A549 (cell line): ENCODE measurements at regions not wholly inside any gene's neighbourhood (a gene's known extent, or its start where the extent isn't known, plus 50 kb on each side); places are given as distances from the start of the nearest gene placed in this dataset.

ENCODE experiments used
- ATAC-seq, 2 experiments: fragments of 200-7000 bp in 1 of 2; fragments of >200 bp in 1 of 2; cut with Nextera tagmentation in 1 of 2; cut with Tn5 transposase in 1 of 2; 3 replicates each; pipeline versions ENCODE4 v1.8.0 to v1.9.1; 2018 to 2020; ENCODE audit warnings: mild to moderate bottlenecking in 1 of 2, moderate library complexity in 1 of 2
- CTCF ChIA-PET: fragments of 300-600 bp; sonication (Branson Sonifier 250); formaldehyde crosslinking; extraction: SDS; loops from one replicate; lab custom pipeline; 2021; ENCODE audit warnings: antibody characterized with exemption, inconsistent platforms; lab: Yijun Ruan, JAX
- POLR2A ChIA-PET: fragments of 350-600 bp; formaldehyde crosslinking; extraction: SDS; loops from one replicate; lab custom pipeline; 2021; ENCODE audit warnings: antibody characterized with exemption, inconsistent platforms; lab: Yijun Ruan, JAX
- DNase-seq, 2 experiments: peaks; one replicate each; pipeline versions ENCODE4 v3.0.0 to v3.0.0-alpha.2; 2011 to 2016; ENCODE audit warnings: low read depth in 1 of 2, low spot score in 1 of 2
- FAIRE-seq: peaks from 2 replicates; lab custom pipeline; 2011; peaks lifted over from hg19 to GRCh38; lab: Jason Lieb, UNC
- H3K27ac ChIP-seq, 2 experiments: fragments of >200 bp; sonication (Bioruptor Twin); formaldehyde crosslinking; 3 replicates each; pipeline ENCODE4 v1.5.1; 2016 to 2017
- H3K4me1 ChIP-seq: fragments of >200 bp; sonication (Bioruptor Twin); formaldehyde crosslinking; 3 replicates; pipeline ENCODE4 v1.6.1; 2016
- H3K4me2 ChIP-seq: fragments of >200 bp; sonication (Bioruptor Twin); formaldehyde crosslinking; 3 replicates; pipeline ENCODE4 v1.6.1; 2016
- H3K4me3 ChIP-seq: fragments of >200 bp; sonication (Bioruptor Twin); formaldehyde crosslinking; 3 replicates; pipeline ENCODE4 v1.5.1; 2016
- H3K9me3 ChIP-seq: fragments of >200 bp; sonication (Bioruptor Twin); formaldehyde crosslinking; 3 replicates; pipeline ENCODE4 v1.6.1; 2016
- CHD2 ChIP-seq: fragments of 150-350 bp; IDR thresholded peaks from 2 replicates; pipeline ENCODE4 v1.6.1; 2014; ENCODE audit warnings: low read length; ENCODE audit not compliant: partially characterized antibody
- EHF ChIP-seq: fragments of 250-450 bp; sonication (Bioruptor Pico); IDR thresholded peaks from 2 replicates; pipeline ENCODE4 v1.5.0; 2020; ENCODE audit warnings: mild to moderate bottlenecking
- EP300 ChIP-seq, 2 experiments: fragments of >200 bp; sonication (Bioruptor Twin); formaldehyde crosslinking; IDR thresholded peaks; 2 replicates in 1 of 2; 3 replicates in 1 of 2; pipeline ENCODE4 v1.6.1; 2016 to 2017
- FOXS1 ChIP-seq: fragments of 250-450 bp; sonication (Bioruptor Pico); IDR thresholded peaks from 2 replicates; pipeline ENCODE4 v1.5.0; 2020; ENCODE audit warnings: mild to moderate bottlenecking, moderate library complexity
- HOXB5 ChIP-seq: fragments of 250-450 bp; sonication (Bioruptor Pico); IDR thresholded peaks from 2 replicates; pipeline ENCODE4 v1.5.0; 2020; ENCODE audit warnings: mild to moderate bottlenecking, moderate library complexity
- JUN ChIP-seq, 2 experiments: fragments of >200 bp; sonication (Bioruptor Twin); formaldehyde crosslinking; IDR thresholded peaks; 2 replicates in 1 of 2; 3 replicates in 1 of 2; pipeline ENCODE4 v1.6.1; 2016 to 2017
- JUNB ChIP-seq: fragments of >200 bp; sonication (Bioruptor Twin); formaldehyde crosslinking; IDR thresholded peaks from 2 replicates; pipeline ENCODE4 v1.6.1; 2016
- KDM1A ChIP-seq: fragments of 200-600 bp; sonication (generic); IDR thresholded peaks from 2 replicates; pipeline ENCODE4 v1.6.1; 2016; ENCODE audit warnings: low read depth, mild to moderate bottlenecking
- MYC ChIP-seq: IDR thresholded peaks from 2 replicates; pipeline ENCODE4 v1.6.1; 2012; ENCODE audit warnings: mild to moderate bottlenecking, inconsistent platforms, low read length, improper control_type of control experiment, borderline replicate concordance
- NPAS2 ChIP-seq: fragments of 250-450 bp; sonication (Bioruptor Pico); IDR thresholded peaks from 2 replicates; pipeline ENCODE4 v1.8.0; 2022; ENCODE audit warnings: mild to moderate bottlenecking, moderate library complexity, borderline replicate concordance
- PHF8 ChIP-seq: fragments of 200-600 bp; sonication (generic); IDR thresholded peaks from 2 replicates; pipeline ENCODE4 v1.6.1; 2016; ENCODE audit warnings: low read depth, mild to moderate bottlenecking, antibody characterized with exemption, moderate library complexity, borderline replicate concordance
- RARB ChIP-seq: fragments of 250-450 bp; sonication (Bioruptor Pico); IDR thresholded peaks from 2 replicates; pipeline ENCODE4 v1.8.0; 2021; ENCODE audit warnings: mild to moderate bottlenecking, moderate library complexity
- RFX5 ChIP-seq: fragments of 450-650 bp; IDR thresholded peaks from 2 replicates; pipeline ENCODE4 v1.7.1; 2014; ENCODE audit warnings: antibody characterized with exemption, mild to moderate bottlenecking, moderate library complexity
- ZC3H11A ChIP-seq: fragments of 450-650 bp; IDR thresholded peaks from 2 replicates; pipeline ENCODE4 v1.6.1; 2014; ENCODE audit warnings: antibody characterized with exemption, mild to moderate bottlenecking
- ZFP36 ChIP-seq: fragments of 450-650 bp; IDR thresholded peaks from 2 replicates; pipeline ENCODE4 v1.6.1; 2014; ENCODE audit warnings: borderline replicate concordance; ENCODE audit not compliant: partially characterized antibody
- ZSCAN20 ChIP-seq: fragments of 250-450 bp; sonication (Bioruptor Pico); IDR thresholded peaks from 2 replicates; pipeline ENCODE4 v1.8.0; 2022; ENCODE audit warnings: mild to moderate bottlenecking, moderate library complexity
- WGBS: methylation state at CpG from one replicate; pipeline ENCODE4 v1.1.6; 2017; ENCODE audit errors: missing lambda C conversion rate; 5-methylcytosine and 5-hydroxymethylcytosine counted together
- TF ChIP-seq, protein P1 (sequence below): fragments of 200-600 bp; sonication (generic); IDR thresholded peaks from 2 replicates; pipeline ENCODE4 v1.6.1; 2016; ENCODE audit warnings: antibody characterized with exemption, mild to moderate bottlenecking, moderate library complexity
- TF ChIP-seq, protein P2 (sequence below): IDR thresholded peaks from 2 replicates; pipeline ENCODE4 v1.6.1; 2012; ENCODE audit warnings: low read depth, borderline replicate concordance
- TF ChIP-seq, protein P3 (sequence below): fragments of 250-450 bp; sonication (Bioruptor Pico); IDR thresholded peaks from 2 replicates; pipeline ENCODE4 v1.5.0; 2020; ENCODE audit warnings: low read depth, mild to moderate bottlenecking, moderate library complexity
- TF ChIP-seq, protein P4 (sequence below): fragments of >200 bp; sonication (Bioruptor Twin); formaldehyde crosslinking; IDR thresholded peaks from 3 replicates; pipeline ENCODE4 v1.6.1; 2016
- TF ChIP-seq, protein P5 (sequence below): fragments of 250-450 bp; sonication (Bioruptor Pico); IDR thresholded peaks from 2 replicates; pipeline ENCODE4 v1.5.0; 2021; ENCODE audit warnings: mild to moderate bottlenecking, moderate library complexity, borderline replicate concordance
- TF ChIP-seq, protein P6 (sequence below): fragments of 150-350 bp; IDR thresholded peaks from 2 replicates; pipeline ENCODE4 v1.6.1; 2014; ENCODE audit warnings: low read depth, mild to moderate bottlenecking, low read length

DNA sequence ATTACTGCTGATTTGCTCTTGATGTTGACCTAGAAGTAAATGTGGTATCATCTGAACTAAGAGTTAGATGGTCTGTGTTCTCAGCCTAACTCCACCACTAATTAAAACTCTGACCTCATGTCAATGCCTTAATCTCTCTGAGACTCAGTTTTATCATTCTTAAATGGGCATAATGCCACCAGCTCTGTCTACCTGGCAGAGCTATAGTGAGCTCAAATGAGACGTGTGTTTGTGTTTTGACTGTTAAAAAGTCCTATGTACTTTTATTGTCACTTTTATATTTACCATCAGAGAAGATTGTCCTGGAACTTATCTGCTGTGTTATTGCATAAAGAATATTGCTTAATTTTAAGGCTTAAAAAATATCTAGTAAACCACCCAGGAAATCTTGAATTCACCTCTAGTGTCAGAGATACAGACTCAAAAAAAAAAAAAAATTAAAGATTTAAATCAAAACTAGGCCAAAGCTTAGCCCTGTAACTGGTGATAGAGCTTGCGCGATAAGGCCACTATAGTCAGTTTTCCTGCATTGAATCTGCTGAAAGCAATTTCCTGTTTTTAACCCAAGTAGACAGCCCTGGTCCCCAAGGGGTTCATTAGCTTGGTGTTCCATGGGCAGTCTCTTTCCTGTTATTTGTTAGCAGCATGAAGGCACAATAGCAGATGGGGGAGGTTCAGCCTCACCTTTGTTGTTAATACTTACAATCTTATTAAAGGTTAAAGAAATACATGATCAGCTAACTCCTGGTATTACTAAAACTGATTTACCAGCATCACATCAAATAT, 261.8 kb downstream of the ATP23 start (continued):
- TF ChIP-seq KDM1A (no peak), ZSCAN20 (no peak), HOXB5 (CRISPR knock-in tag) (no peak)
- TF ChIP-seq, protein P1, sequence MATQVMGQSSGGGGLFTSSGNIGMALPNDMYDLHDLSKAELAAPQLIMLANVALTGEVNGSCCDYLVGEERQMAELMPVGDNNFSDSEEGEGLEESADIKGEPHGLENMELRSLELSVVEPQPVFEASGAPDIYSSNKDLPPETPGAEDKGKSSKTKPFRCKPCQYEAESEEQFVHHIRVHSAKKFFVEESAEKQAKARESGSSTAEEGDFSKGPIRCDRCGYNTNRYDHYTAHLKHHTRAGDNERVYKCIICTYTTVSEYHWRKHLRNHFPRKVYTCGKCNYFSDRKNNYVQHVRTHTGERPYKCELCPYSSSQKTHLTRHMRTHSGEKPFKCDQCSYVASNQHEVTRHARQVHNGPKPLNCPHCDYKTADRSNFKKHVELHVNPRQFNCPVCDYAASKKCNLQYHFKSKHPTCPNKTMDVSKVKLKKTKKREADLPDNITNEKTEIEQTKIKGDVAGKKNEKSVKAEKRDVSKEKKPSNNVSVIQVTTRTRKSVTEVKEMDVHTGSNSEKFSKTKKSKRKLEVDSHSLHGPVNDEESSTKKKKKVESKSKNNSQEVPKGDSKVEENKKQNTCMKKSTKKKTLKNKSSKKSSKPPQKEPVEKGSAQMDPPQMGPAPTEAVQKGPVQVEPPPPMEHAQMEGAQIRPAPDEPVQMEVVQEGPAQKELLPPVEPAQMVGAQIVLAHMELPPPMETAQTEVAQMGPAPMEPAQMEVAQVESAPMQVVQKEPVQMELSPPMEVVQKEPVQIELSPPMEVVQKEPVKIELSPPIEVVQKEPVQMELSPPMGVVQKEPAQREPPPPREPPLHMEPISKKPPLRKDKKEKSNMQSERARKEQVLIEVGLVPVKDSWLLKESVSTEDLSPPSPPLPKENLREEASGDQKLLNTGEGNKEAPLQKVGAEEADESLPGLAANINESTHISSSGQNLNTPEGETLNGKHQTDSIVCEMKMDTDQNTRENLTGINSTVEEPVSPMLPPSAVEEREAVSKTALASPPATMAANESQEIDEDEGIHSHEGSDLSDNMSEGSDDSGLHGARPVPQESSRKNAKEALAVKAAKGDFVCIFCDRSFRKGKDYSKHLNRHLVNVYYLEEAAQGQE, result no peak

DNA sequence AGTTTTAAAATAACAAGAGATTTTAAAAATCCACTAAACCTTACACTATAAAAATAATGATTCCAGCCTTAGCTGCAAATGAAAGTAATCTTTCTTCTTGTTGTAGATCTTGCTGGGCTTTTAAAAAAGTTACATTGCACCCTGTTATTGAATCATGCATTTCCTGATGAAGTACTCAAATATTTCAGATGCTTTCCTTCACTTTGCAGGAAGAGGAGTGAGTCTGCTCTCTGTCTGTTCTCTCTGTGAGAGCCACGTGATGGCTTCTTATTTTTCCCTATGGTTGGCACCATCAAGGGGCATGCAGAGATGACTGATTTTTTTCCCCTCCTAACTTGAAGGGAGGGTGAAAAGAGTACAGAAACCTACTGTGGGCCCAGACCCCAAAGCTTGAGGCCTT, 262.7 kb downstream of the ATP23 start:
- H3K4me3 ChIP-seq, result no peak overlapping the region
- no peak for ATAC-seq

More for the DNA sequence above, 262.7 kb downstream of the ATP23 start:
- H3K9me3 ChIP-seq, result no peaks in the 10 kb centered on the region
- ChIA-PET POLR2A (no interaction called here), CTCF (no interaction called here)
- no peaks in the 10 kb centered on the region for H3K4me1 ChIP-seq
- H3K4me2 ChIP-seq, result no peak overlapping the region
- WGBS, result 47% methylated on average over 1 of the region's 1 CpG
- FAIRE-seq, result no peak
- DNase-seq, result no peak
- TF ChIP-seq RARB (CRISPR knock-in tag) (no peak), FOXS1 (CRISPR knock-in tag) (no peak), ZFP36 (no peak), ZC3H11A (no peak), JUNB (no peak), EP300 (IDR thresholded peaks at IDR 0.05) (no peak), JUN (IDR thresholded peaks at IDR 0.05) (no peak), NPAS2 (no peak), PHF8 (no peak), RFX5 (no peak), EHF (no peak), CHD2 (no peak), MYC (no peak)
- TF ChIP-seq, protein P2, sequence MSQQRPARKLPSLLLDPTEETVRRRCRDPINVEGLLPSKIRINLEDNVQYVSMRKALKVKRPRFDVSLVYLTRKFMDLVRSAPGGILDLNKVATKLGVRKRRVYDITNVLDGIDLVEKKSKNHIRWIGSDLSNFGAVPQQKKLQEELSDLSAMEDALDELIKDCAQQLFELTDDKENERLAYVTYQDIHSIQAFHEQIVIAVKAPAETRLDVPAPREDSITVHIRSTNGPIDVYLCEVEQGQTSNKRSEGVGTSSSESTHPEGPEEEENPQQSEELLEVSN, result no peak
- TF ChIP-seq, protein P3, sequence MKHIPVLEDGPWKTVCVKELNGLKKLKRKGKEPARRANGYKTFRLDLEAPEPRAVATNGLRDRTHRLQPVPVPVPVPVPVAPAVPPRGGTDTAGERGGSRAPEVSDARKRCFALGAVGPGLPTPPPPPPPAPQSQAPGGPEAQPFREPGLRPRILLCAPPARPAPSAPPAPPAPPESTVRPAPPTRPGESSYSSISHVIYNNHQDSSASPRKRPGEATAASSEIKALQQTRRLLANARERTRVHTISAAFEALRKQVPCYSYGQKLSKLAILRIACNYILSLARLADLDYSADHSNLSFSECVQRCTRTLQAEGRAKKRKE (CRISPR knock-in tag), result no peak
- TF ChIP-seq, protein P4, sequence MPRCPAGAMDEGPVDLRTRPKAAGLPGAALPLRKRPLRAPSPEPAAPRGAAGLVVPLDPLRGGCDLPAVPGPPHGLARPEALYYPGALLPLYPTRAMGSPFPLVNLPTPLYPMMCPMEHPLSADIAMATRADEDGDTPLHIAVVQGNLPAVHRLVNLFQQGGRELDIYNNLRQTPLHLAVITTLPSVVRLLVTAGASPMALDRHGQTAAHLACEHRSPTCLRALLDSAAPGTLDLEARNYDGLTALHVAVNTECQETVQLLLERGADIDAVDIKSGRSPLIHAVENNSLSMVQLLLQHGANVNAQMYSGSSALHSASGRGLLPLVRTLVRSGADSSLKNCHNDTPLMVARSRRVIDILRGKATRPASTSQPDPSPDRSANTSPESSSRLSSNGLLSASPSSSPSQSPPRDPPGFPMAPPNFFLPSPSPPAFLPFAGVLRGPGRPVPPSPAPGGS, result no peak
- TF ChIP-seq, protein P5, sequence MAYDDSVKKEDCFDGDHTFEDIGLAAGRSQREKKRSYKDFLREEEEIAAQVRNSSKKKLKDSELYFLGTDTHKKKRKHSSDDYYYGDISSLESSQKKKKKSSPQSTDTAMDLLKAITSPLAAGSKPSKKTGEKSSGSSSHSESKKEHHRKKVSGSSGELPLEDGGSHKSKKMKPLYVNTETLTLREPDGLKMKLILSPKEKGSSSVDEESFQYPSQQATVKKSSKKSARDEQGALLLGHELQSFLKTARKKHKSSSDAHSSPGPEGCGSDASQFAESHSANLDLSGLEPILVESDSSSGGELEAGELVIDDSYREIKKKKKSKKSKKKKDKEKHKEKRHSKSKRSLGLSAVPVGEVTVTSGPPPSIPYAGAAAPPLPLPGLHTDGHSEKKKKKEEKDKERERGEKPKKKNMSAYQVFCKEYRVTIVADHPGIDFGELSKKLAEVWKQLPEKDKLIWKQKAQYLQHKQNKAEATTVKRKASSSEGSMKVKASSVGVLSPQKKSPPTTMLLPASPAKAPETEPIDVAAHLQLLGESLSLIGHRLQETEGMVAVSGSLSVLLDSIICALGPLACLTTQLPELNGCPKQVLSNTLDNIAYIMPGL (CRISPR knock-in tag), result no peak
- TF ChIP-seq, protein P6, sequence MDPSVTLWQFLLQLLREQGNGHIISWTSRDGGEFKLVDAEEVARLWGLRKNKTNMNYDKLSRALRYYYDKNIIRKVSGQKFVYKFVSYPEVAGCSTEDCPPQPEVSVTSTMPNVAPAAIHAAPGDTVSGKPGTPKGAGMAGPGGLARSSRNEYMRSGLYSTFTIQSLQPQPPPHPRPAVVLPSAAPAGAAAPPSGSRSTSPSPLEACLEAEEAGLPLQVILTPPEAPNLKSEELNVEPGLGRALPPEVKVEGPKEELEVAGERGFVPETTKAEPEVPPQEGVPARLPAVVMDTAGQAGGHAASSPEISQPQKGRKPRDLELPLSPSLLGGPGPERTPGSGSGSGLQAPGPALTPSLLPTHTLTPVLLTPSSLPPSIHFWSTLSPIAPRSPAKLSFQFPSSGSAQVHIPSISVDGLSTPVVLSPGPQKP, result no peak
- H3K27ac ChIP-seq, result no peak overlapping the region
